Brain microvascular endothelial cell (primary cell): ENCODE measurements at regions not wholly inside any gene's neighbourhood (a gene's known extent, or its start where the extent isn't known, plus 50 kb on each side); places are given as distances from the start of the nearest gene placed in this dataset.

ENCODE experiments used
- DNase-seq: peaks from one replicate; pipeline ENCODE4 v3.0.0-alpha.2; 2020
- H3K27ac ChIP-seq: fragments of 250-450 bp; sonication (Bioruptor Pico); 2 replicates; pipeline ENCODE4 v1.5.1; 2020; ENCODE audit warnings: mild to moderate bottlenecking, moderate library complexity
- H3K27me3 ChIP-seq: fragments of 250-450 bp; sonication (Bioruptor Pico); replicated peaks from 2 replicates; pipeline ENCODE4 v1.5.1; 2020; ENCODE audit warnings: mild to moderate bottlenecking
- H3K36me3 ChIP-seq: fragments of 250-450 bp; sonication (Bioruptor Pico); replicated peaks from 2 replicates; pipeline ENCODE4 v1.5.1; 2020; ENCODE audit warnings: mild to moderate bottlenecking
- H3K4me3 ChIP-seq: 2 replicates; pipeline ENCODE4 v1.5.1; 2011; ENCODE audit warnings: low read depth, mild to moderate bottlenecking, control low read depth, low read length, moderate library complexity
- in situ Hi-C: cut with HindIII; loops from 2 replicates; pipeline ENCODE4 v1.10.0; 2017; ENCODE audit warnings: low sequenced_read_pairs, low pct_ligation_motif_present
- TF ChIP-seq, protein P1 (sequence below): IDR thresholded peaks from 2 replicates; pipeline ENCODE4 v1.5.1; 2011; ENCODE audit warnings: low read depth, mild to moderate bottlenecking, moderate library complexity, low read length, control low read depth, inconsistent platforms; ENCODE audit errors: missing control alignments

DNA sequence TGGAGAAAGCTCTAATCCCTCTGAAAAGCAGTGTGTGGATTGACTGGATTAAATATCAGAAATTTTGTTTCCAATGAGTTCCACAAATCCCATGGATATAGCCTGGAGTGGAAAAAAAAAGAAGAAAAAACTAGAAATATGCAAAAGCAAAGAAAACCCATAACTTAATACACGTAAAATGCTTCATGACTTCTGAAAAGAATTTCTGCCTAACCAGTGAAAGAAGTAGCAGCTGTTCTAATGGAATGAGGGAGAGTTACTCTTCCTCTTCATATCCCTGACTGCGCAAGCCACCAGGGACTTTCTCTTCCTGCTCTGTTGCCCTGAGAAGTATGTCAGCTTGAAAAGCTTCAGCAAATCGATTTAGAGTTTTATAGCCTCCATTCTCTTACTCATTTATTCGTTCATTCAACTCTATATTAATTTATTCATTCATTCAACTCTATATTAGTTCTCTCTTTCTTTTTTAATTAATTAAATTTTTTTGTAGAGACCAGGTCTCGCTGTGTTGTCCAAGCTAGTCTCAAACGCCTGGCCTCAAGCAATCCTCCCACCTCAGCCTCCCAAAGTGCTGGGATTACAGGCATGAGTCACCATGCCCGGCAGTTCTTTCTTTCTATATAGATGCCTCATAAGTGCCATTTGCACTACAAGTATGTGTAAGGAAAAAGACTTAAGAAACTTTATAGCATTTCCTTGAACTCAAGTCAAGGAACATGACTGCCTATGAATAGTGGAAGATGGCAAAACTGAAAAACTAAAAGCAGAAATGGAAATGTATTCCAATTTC, 447.3 kb upstream of the NRP1 start:
- DNase-seq, result no peak
- in situ Hi-C loops, result no loop called here
- no peak overlapping the region for H3K27ac ChIP-seq
- no peaks in the 10 kb centered on the region for H3K27me3 ChIP-seq
- TF ChIP-seq, protein P1, sequence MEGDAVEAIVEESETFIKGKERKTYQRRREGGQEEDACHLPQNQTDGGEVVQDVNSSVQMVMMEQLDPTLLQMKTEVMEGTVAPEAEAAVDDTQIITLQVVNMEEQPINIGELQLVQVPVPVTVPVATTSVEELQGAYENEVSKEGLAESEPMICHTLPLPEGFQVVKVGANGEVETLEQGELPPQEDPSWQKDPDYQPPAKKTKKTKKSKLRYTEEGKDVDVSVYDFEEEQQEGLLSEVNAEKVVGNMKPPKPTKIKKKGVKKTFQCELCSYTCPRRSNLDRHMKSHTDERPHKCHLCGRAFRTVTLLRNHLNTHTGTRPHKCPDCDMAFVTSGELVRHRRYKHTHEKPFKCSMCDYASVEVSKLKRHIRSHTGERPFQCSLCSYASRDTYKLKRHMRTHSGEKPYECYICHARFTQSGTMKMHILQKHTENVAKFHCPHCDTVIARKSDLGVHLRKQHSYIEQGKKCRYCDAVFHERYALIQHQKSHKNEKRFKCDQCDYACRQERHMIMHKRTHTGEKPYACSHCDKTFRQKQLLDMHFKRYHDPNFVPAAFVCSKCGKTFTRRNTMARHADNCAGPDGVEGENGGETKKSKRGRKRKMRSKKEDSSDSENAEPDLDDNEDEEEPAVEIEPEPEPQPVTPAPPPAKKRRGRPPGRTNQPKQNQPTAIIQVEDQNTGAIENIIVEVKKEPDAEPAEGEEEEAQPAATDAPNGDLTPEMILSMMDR, result no peak
- H3K36me3 ChIP-seq, result no peaks in the 10 kb centered on the region
- H3K4me3 ChIP-seq, result no peak overlapping the region

DNA sequence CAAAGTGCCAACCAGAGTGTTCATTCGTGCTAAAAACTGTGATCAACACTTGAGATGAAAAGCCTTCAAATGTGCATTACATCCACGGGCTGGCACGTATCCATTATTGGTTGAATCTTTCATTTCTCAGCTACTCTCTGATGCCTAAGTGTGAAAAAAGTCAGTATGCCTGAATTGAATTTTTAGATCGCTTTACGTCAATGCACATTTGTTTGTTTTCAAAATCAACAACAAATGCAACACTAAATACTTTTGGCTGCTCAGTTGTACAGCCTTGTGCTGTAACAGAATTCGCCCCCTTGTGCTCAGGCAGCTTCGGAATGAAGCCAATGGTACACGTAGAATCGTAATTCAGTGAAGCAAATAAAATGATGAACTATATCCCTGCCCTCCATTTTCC, 446.5 kb upstream of the NRP1 start:
- no peak for DNase-seq
- in situ Hi-C loops, result no loop called here
- no peak overlapping the region for H3K27ac ChIP-seq
- H3K36me3 ChIP-seq, result no peaks in the 10 kb centered on the region
- no peak overlapping the region for H3K4me3 ChIP-seq
- no peaks in the 10 kb centered on the region for H3K27me3 ChIP-seq
- TF ChIP-seq, protein P1, result no peak

DNA sequence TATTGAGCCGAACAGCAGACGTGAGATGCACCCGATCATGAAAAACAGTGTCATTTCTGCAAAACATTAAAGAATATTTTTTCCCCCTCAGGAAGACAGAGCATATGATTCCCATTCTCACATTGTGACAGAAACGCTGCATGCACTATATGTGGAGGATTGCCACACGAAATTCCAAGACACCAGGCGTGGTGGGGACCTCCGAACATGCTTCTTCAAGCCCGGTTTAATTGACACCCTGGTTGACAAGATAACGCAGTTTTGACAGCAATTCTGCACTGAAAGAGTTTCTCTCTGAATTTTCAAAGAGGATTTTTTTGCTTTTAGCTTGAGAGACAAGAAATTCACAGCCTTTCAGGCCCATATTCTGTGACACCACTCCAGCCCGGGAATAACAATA, 442.8 kb upstream of the NRP1 start:
- H3K4me3 ChIP-seq, result no peak overlapping the region
- TF ChIP-seq, protein P1, result no peak
- H3K27ac ChIP-seq, result no peak overlapping the region
- DNase-seq, result no peak
- no peaks in the 10 kb centered on the region for H3K36me3 ChIP-seq
- no peaks in the 10 kb centered on the region for H3K27me3 ChIP-seq
- in situ Hi-C loops, result no loop called here

DNA sequence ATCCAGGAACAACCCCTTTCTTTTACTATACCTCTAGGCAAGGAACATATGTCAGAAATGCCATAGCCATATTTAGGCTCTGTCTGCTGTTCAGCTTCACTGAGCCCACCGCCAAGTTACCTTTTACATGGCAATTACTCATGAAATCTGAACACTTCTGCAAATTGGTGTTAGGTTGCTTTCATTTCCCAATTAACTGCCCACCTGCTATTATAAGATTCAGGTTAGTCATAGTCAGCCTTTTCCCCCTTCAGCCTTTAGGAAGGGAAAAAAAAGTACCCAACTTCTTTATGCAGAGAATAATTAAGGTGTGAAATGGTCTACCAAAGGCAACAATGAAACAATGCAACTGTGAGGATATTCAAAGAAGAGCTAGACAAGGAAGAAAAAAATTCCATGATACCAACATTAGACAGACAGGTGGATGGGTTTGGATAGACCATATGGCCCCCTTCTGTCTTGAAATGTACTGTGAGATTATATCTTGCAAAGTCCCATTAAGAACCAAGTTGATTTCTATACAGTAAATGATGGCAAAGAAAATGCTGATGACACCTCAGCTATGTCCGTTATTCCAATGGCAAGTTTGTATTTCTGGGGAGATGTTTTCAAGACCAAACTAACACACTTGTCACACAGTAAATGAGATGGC, 442.1 kb upstream of the NRP1 start:
- no peak overlapping the region for H3K4me3 ChIP-seq
- H3K27me3 ChIP-seq, result no peaks in the 10 kb centered on the region
- no peaks in the 10 kb centered on the region for H3K36me3 ChIP-seq
- in situ Hi-C loops, result no loop called here
- no peak overlapping the region for H3K27ac ChIP-seq
- TF ChIP-seq, protein P1, result no peak
- no peak for DNase-seq

DNA sequence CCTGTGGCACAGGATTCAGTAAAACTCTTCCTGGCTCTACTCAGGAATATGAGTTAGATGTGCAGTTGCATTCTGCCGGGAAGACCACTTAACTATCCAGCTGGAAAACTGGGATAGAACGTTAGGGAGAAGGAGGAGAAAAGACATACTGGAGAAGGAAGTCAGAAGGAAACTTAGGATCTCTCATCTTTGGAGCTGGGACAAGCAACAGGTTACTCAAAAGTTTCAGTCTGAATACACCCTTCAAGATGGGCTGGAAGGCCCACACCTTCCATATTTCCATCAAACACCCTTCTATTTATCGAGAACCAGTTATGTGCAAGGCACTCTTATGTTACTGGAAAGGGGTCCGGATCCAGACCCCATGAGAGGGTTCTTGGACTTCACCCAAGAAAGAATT, 440.4 kb upstream of the NRP1 start:
- no peak for DNase-seq
- Histone ChIP-seq H3K4me3 (no peak overlapping the region), H3K27ac (no peak overlapping the region), H3K27me3 (no peaks in the 10 kb centered on the region), H3K36me3 (no peaks in the 10 kb centered on the region)
- TF ChIP-seq, protein P1, result no peak
- in situ Hi-C loops, result no loop called here
